ENCODE measurements at regions not wholly inside any gene's neighbourhood (a gene's known extent, or its start where the extent isn't known, plus 50 kb on each side); places are given as distances from the start of the nearest gene placed in this dataset.

GRCh38 chr3:187839422-187839821 lies 94.2 kb upstream of the BCL6 start:
- H3K36me3 ChIP-seq (ENCODE audit: control insufficient read depth, insufficient read depth, low read length): no peaks in the 10 kb centered on the region
- H3K4me1 ChIP-seq (ENCODE audit: control insufficient read depth, insufficient read depth, low read length, poor library complexity, severe bottlenecking): peaks cover 3% of the 10 kb centered on the region
- no peak overlapping the region for H3K4me3 ChIP-seq (ENCODE audit: extremely low read depth, insufficient read depth, low read length, poor library complexity, severe bottlenecking)
- H3K9me3 ChIP-seq (ENCODE audit: control insufficient read depth, low read length): no peaks in the 10 kb centered on the region
- H3K27ac ChIP-seq (ENCODE audit: low read depth, low read length, severe bottlenecking): no peak overlapping the region
- 87 to 100% methylated on average over 2 to 3 of the region's 5 CpGs for WGBS, 2 experiments (ENCODE audit: insufficient coverage in 2 of 2)

DNA sequence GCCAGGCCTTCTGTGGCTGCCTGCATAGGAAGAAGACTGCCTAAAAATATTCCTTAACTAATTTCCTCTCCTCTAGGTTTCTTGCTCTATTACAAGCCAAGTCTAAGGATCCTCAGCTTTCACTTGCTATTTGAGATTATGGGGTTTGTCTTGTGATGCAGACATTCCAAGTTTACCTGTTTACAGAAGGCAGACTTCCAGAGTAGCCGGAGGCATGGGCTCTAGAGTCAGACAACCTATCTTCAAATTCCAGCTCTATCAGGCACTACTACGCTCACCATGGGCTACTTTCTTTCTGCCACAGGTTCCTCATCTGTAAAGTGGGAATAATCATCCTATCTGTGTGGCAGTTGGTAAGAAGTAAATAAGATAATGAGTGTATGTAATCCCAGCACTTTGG lies 95.6 kb upstream of the BCL6 start:
- no peaks in the 10 kb centered on the region for H3K9me3 ChIP-seq (ENCODE audit: control insufficient read depth, low read length)
- no peaks in the 10 kb centered on the region for H3K36me3 ChIP-seq (ENCODE audit: control insufficient read depth, insufficient read depth, low read length)
- no peak overlapping the region for H3K4me3 ChIP-seq (ENCODE audit: extremely low read depth, insufficient read depth, low read length, poor library complexity, severe bottlenecking)
- H3K27ac ChIP-seq (ENCODE audit: low read depth, low read length, severe bottlenecking): no peak overlapping the region
- 100% methylated on average over 1 of the region's 2 CpGs; no CpG with 5 or more reads in 1 of the 2 experiments for WGBS, 2 experiments (ENCODE audit: insufficient coverage in 2 of 2)
- H3K4me1 ChIP-seq (ENCODE audit: control insufficient read depth, insufficient read depth, low read length, poor library complexity, severe bottlenecking): peaks cover 3% of the 10 kb centered on the region

DNA sequence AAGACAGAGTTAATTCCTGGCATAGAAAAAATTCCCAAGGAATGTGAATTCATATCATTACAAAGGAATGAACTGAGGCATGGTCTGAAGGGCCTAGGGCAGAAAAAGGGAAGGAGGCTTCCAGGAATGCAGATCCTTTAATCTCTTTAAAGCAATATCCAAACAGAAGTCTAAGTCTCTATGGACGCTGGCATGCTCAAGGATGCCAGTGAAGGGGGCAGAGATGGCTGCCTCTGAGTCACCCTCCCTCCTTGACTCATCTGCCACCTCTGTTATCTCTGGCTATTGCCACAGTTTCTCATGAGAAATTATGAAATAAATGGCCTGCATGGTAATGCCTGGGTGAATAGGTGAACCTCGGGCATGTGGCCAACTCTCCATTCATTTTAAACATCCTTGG lies 96.3 kb upstream of the BCL6 start:
- Histone ChIP-seq H3K27ac (ENCODE audit: low read depth, low read length, severe bottlenecking) (no peak overlapping the region), H3K36me3 (ENCODE audit: control insufficient read depth, insufficient read depth, low read length) (no peaks in the 10 kb centered on the region), H3K4me3 (ENCODE audit: extremely low read depth, insufficient read depth, low read length, poor library complexity, severe bottlenecking) (no peak overlapping the region), H3K9me3 (ENCODE audit: control insufficient read depth, low read length) (no peaks in the 10 kb centered on the region), H3K4me1 (ENCODE audit: control insufficient read depth, insufficient read depth, low read length, poor library complexity, severe bottlenecking) (peaks cover 3% of the 10 kb centered on the region)
- WGBS, 2 experiments (ENCODE audit: insufficient coverage in 2 of 2): 93% methylated on average over 2 of the region's 2 CpGs; no CpG with 5 or more reads in 1 of the 2 experiments

- Histone ChIP-seq H3K36me3 (ENCODE audit: control insufficient read depth, insufficient read depth, low read length) (no peaks in the 10 kb centered on the region), H3K4me1 (ENCODE audit: control insufficient read depth, insufficient read depth, low read length, poor library complexity, severe bottlenecking) (peaks cover 3% of the 10 kb centered on the region), H3K4me3 (ENCODE audit: extremely low read depth, insufficient read depth, low read length, poor library complexity, severe bottlenecking) (no peak overlapping the region), H3K27ac (ENCODE audit: low read depth, low read length, severe bottlenecking) (no peak overlapping the region), H3K9me3 (ENCODE audit: control insufficient read depth, low read length) (no peaks in the 10 kb centered on the region)
- WGBS, 2 experiments (ENCODE audit: insufficient coverage in 2 of 2): 83 to 100% methylated on average over 2 to 3 of the region's 4 CpGs
Measured at GRCh38 chr3:187843654-187844053, 98.4 kb upstream of the BCL6 start.

DNA sequence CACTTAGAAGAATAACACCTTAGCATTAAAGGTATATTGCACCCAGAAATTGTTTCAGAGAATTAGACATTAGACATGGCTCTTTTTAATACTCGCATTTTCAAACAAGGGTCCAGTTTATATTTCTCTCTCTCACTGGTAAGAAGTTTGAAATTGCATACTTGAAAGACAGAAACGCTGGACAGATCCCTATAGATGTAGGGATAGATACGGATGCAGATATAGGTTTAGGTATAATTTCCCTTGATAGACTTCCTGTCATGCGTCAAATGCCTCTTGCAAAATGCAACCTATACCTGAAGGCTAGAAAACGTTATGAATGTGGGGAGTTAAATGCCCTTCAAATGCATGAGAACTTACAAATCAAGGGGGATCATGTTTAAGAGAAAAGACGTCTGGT lies 99.4 kb upstream of the BCL6 start:
- H3K4me3 ChIP-seq (ENCODE audit: extremely low read depth, insufficient read depth, low read length, poor library complexity, severe bottlenecking): no peak overlapping the region
- no peaks in the 10 kb centered on the region for H3K9me3 ChIP-seq (ENCODE audit: control insufficient read depth, low read length)
- WGBS, 2 experiments (ENCODE audit: insufficient coverage in 2 of 2): 63 to 100% methylated on average over 1 to 2 of the region's 6 CpGs
- H3K27ac ChIP-seq (ENCODE audit: low read depth, low read length, severe bottlenecking): no peak overlapping the region
- H3K4me1 ChIP-seq (ENCODE audit: control insufficient read depth, insufficient read depth, low read length, poor library complexity, severe bottlenecking): peaks cover 3% of the 10 kb centered on the region
- no peaks in the 10 kb centered on the region for H3K36me3 ChIP-seq (ENCODE audit: control insufficient read depth, insufficient read depth, low read length)

DNA sequence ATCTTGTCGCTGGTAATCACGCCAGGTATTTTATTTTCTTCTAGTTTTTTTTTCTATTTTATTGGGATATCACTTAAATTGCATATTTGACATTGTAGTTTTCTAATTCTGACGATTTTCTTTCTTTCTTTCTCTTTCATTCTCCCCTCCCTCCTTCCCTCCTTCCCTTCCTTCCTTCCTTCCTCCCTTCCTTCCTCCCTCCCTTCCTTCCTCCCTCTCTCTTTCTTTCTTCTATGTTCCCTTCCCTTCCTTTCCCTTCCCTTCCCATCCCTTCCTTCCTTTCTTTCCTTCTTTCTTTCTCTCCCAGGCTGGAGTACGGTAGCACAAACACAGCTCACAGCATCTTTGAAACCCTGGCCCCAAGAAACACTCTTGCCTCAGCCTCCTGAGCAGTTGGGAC lies 100.6 kb upstream of the BCL6 start:
- no peak overlapping the region for H3K4me3 ChIP-seq (ENCODE audit: extremely low read depth, insufficient read depth, low read length, poor library complexity, severe bottlenecking)
- no peaks in the 10 kb centered on the region for H3K36me3 ChIP-seq (ENCODE audit: control insufficient read depth, insufficient read depth, low read length)
- 64% methylated on average over 2 of the region's 4 CpGs; no CpG with 5 or more reads in 1 of the 2 experiments for WGBS, 2 experiments (ENCODE audit: insufficient coverage in 2 of 2)
- peaks cover 3% of the 10 kb centered on the region for H3K4me1 ChIP-seq (ENCODE audit: control insufficient read depth, insufficient read depth, low read length, poor library complexity, severe bottlenecking)
- H3K27ac ChIP-seq (ENCODE audit: low read depth, low read length, severe bottlenecking): no peak overlapping the region
- no peaks in the 10 kb centered on the region for H3K9me3 ChIP-seq (ENCODE audit: control insufficient read depth, low read length)

GRCh38 chr3:187848401-187848800 lies 103.1 kb upstream of the BCL6 start:
- peaks cover 9% of the 10 kb centered on the region for H3K9me3 ChIP-seq (ENCODE audit: control insufficient read depth, low read length)
- H3K27ac ChIP-seq (ENCODE audit: low read depth, low read length, severe bottlenecking): no peak overlapping the region
- no peak overlapping the region for H3K4me3 ChIP-seq (ENCODE audit: extremely low read depth, insufficient read depth, low read length, poor library complexity, severe bottlenecking)
- H3K4me1 ChIP-seq (ENCODE audit: control insufficient read depth, insufficient read depth, low read length, poor library complexity, severe bottlenecking): no peaks in the 10 kb centered on the region
- H3K36me3 ChIP-seq (ENCODE audit: control insufficient read depth, insufficient read depth, low read length): no peaks in the 10 kb centered on the region
- 90 to 100% methylated on average over 1 of the region's 1 CpG for WGBS, 2 experiments (ENCODE audit: insufficient coverage in 2 of 2)

DNA sequence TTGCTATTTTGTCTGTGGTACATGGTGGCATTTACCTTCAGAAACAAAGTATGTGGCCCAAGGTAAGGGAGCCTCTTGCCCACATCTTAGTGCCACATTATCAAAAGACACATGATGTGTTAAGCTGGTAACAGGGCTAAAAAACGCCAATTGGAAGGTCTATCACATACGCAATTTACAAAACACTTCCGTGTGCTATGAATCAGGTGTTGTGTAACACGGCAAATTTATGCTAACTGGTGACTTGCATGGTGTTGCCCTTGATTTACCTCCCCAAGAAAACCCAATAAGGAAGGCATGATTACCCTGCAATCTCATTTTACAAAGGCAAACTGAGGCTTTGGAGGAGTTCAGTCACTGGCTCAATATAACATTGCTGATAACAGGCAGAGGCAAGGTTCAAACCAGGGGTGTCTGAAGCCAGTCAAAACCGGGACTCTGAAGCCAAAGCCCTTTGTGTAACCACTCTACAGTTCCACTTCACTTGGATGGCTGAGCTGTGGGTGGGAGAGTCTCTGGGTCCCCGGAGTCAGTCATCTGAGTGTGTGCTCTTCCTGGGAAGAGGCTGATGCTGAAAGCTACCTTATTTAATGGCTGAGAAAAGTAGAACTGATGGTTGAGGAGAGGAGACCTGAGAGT lies 103.9 kb upstream of the BCL6 start:
- H3K4me1 ChIP-seq (ENCODE audit: control insufficient read depth, insufficient read depth, low read length, poor library complexity, severe bottlenecking): no peaks in the 10 kb centered on the region
- 92 to 98% methylated on average over 4 of the region's 6 CpGs for WGBS, 2 experiments (ENCODE audit: insufficient coverage in 2 of 2)
- H3K27ac ChIP-seq (ENCODE audit: low read depth, low read length, severe bottlenecking): no peak overlapping the region
- H3K4me3 ChIP-seq (ENCODE audit: extremely low read depth, insufficient read depth, low read length, poor library complexity, severe bottlenecking): no peak overlapping the region
- no peaks in the 10 kb centered on the region for H3K36me3 ChIP-seq (ENCODE audit: control insufficient read depth, insufficient read depth, low read length)
- peaks cover 9% of the 10 kb centered on the region for H3K9me3 ChIP-seq (ENCODE audit: control insufficient read depth, low read length)

GRCh38 chr3:187850258-187850921 lies 105.1 kb upstream of the BCL6 start:
- Histone ChIP-seq H3K4me3 (ENCODE audit: extremely low read depth, insufficient read depth, low read length, poor library complexity, severe bottlenecking) (no peak overlapping the region), H3K27ac (ENCODE audit: low read depth, low read length, severe bottlenecking) (no peak overlapping the region), H3K36me3 (ENCODE audit: control insufficient read depth, insufficient read depth, low read length) (no peaks in the 10 kb centered on the region), H3K4me1 (ENCODE audit: control insufficient read depth, insufficient read depth, low read length, poor library complexity, severe bottlenecking) (no peaks in the 10 kb centered on the region), H3K9me3 (ENCODE audit: control insufficient read depth, low read length) (peaks cover 9% of the 10 kb centered on the region)
- WGBS, 2 experiments (ENCODE audit: insufficient coverage in 2 of 2): 88 to 100% methylated on average over 2 to 4 of the region's 4 CpGs

- H3K27ac ChIP-seq (ENCODE audit: low read depth, low read length, severe bottlenecking): no peak overlapping the region
- H3K4me3 ChIP-seq (ENCODE audit: extremely low read depth, insufficient read depth, low read length, poor library complexity, severe bottlenecking): no peak overlapping the region
- H3K36me3 ChIP-seq (ENCODE audit: control insufficient read depth, insufficient read depth, low read length): no peaks in the 10 kb centered on the region
- no peaks in the 10 kb centered on the region for H3K4me1 ChIP-seq (ENCODE audit: control insufficient read depth, insufficient read depth, low read length, poor library complexity, severe bottlenecking)
- peaks cover 9% of the 10 kb centered on the region for H3K9me3 ChIP-seq (ENCODE audit: control insufficient read depth, low read length)
- WGBS, 2 experiments (ENCODE audit: insufficient coverage in 2 of 2): 92 to 100% methylated on average over 2 of the region's 5 CpGs
Measured at GRCh38 chr3:187852842-187853730, 107.8 kb upstream of the BCL6 start.
